ENCODE measurements at regions not wholly inside any gene's neighbourhood (a gene's known extent, or its start where the extent isn't known, plus 50 kb on each side); places are given as distances from the start of the nearest gene placed in this dataset.

DNA sequence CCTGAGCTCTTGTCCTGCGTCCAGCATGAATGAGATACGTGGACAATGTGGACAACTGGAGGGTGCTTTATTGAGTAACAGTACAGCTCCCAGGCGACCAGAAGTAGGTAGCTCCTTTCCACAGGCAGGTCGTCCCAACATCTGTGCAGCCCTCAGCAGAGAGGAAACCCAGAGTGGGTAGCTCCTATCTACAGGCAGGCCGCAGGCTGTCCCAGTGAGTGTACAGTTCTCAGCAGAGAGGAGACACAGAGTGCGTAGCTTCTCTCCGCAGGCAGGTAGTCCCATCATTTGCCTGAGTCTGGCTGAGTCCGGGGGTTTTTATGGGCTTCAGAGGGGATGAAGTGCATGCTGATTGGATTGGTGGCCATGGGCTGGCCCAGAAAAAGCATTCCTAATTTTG is 373.3 kb downstream of the CHSY3 start:
- TF ChIP-seq, protein P1, sequence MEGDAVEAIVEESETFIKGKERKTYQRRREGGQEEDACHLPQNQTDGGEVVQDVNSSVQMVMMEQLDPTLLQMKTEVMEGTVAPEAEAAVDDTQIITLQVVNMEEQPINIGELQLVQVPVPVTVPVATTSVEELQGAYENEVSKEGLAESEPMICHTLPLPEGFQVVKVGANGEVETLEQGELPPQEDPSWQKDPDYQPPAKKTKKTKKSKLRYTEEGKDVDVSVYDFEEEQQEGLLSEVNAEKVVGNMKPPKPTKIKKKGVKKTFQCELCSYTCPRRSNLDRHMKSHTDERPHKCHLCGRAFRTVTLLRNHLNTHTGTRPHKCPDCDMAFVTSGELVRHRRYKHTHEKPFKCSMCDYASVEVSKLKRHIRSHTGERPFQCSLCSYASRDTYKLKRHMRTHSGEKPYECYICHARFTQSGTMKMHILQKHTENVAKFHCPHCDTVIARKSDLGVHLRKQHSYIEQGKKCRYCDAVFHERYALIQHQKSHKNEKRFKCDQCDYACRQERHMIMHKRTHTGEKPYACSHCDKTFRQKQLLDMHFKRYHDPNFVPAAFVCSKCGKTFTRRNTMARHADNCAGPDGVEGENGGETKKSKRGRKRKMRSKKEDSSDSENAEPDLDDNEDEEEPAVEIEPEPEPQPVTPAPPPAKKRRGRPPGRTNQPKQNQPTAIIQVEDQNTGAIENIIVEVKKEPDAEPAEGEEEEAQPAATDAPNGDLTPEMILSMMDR (IDR thresholded peaks at IDR 0.05), result no peak
- no peaks in the 10 kb centered on the region for H3K27me3 Mint-ChIP-seq
- H3K27ac Mint-ChIP-seq, result no peak overlapping the region
- intact Hi-C loops (cut with DNase I, micrococcal nuclease), result no loop called here
- no peak overlapping the region for H3K27ac ChIP-seq (ENCODE audit: low read depth in 1 of 2, low read length in 2 of 2)
- no peaks in the 10 kb centered on the region for H3K36me3 ChIP-seq (ENCODE audit: insufficient read depth, low read length)
- ChIA-PET POLR2A (no interaction called here), CTCF (no interaction called here)
- no peaks in the 10 kb centered on the region for H3K4me1 ChIP-seq (ENCODE audit: insufficient read depth, low read length)
- DNase-seq, result no peak
- H3K9me3 Mint-ChIP-seq, result no peaks in the 10 kb centered on the region
- no peaks in the 10 kb centered on the region for H3K4me1 Mint-ChIP-seq (ENCODE audit: low read depth)
- no peak for ATAC-seq (ENCODE audit: poor library complexity)
- no peak overlapping the region for H3K4me3 Mint-ChIP-seq
- H3K27me3 ChIP-seq (ENCODE audit: control insufficient read depth in 1 of 2, insufficient read depth in 2 of 2, low read length in 2 of 2), result no peaks in the 10 kb centered on the region
- no peaks in the 10 kb centered on the region for H3K36me3 Mint-ChIP-seq (ENCODE audit: low read depth)
- peaks cover 0 to 13% of the 10 kb centered on the region in 2 experiments for H3K9me3 ChIP-seq (ENCODE audit: control insufficient read depth in 1 of 2, insufficient read depth in 1 of 2, low read length in 2 of 2)
- no peak overlapping the region for H3K4me3 ChIP-seq (ENCODE audit: low read length)

DNA sequence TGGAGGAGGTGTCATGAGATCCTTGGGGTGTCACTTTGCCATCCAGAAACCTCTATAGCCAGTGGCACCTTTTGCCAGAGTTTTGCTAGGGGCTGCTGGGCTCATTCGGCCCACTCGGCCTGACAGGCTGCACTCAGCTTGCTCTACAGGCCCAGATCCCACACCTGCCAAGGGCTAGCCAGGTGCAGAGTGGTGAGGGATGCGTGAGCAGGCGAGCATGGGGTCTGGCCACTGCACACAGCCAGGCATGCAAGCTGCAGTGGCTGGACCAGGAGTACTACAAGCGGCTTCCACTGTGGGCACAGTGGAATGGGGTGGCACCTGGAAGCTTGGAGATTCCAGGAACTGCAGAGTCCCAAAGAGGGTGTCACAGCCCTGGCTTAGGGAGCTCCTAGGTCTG is 372.7 kb downstream of the CHSY3 start:
- no peak for ATAC-seq (ENCODE audit: poor library complexity)

DNA sequence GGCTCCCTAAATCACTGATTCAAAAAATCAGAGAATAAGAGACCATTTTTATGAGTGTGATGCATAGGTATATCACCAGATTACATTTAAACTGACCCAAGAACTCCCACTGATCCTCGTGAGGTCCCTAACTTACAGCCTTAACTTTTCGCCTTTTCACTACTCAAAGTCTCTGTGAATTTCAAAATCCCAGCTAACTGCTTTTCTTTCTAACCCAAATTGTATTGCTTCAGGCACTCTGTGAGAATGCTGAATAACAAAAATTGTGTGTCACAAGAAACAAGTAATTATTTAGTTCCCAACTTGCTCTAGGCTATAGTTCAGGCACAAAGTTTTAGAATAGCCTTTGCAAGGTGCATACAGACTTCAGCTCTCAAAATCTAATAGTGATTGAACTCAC is 368.6 kb downstream of the CHSY3 start:
- H3K36me3 ChIP-seq (ENCODE audit: insufficient read depth, low read length), result no peaks in the 10 kb centered on the region
- H3K27me3 ChIP-seq (ENCODE audit: control insufficient read depth in 1 of 2, insufficient read depth in 2 of 2, low read length in 2 of 2), result no peaks in the 10 kb centered on the region
- ChIA-PET CTCF (interaction anchor here (0.7 kb wide), 1 partner anchor 165 kb away, joined by 3 read pairs; no protein-coding TSS in a partner anchor), POLR2A (no interaction called here)
- TF ChIP-seq, protein P1 (IDR thresholded peaks at IDR 0.05), result no peak
- H3K27me3 Mint-ChIP-seq, result peaks cover 4% of the 10 kb centered on the region
- H3K27ac ChIP-seq (ENCODE audit: low read depth in 1 of 2, low read length in 2 of 2), result no peak overlapping the region
- H3K9me3 ChIP-seq (ENCODE audit: control insufficient read depth in 1 of 2, insufficient read depth in 1 of 2, low read length in 2 of 2), result peaks cover 0 to 8% of the 10 kb centered on the region in 2 experiments
- ATAC-seq (ENCODE audit: poor library complexity) (no peak), DNase-seq (no peak)
- H3K4me3 Mint-ChIP-seq, result no peak overlapping the region
- no peaks in the 10 kb centered on the region for H3K4me1 ChIP-seq (ENCODE audit: insufficient read depth, low read length)
- intact Hi-C loops (cut with DNase I, micrococcal nuclease), result no loop called here
- H3K9me3 Mint-ChIP-seq, result no peaks in the 10 kb centered on the region
- H3K27ac Mint-ChIP-seq, result no peak overlapping the region
- no peak overlapping the region for H3K4me3 ChIP-seq (ENCODE audit: low read length)
- no peaks in the 10 kb centered on the region for H3K36me3 Mint-ChIP-seq (ENCODE audit: low read depth)
- H3K4me1 Mint-ChIP-seq (ENCODE audit: low read depth), result no peaks in the 10 kb centered on the region

More for the DNA sequence above, 372.7 kb downstream of the CHSY3 start:
- Mint-ChIP-seq H3K36me3 (ENCODE audit: low read depth) (no peaks in the 10 kb centered on the region), H3K27me3 (no peaks in the 10 kb centered on the region), H3K27ac (no peak overlapping the region), H3K4me3 (no peak overlapping the region), H3K9me3 (no peaks in the 10 kb centered on the region), H3K4me1 (ENCODE audit: low read depth) (no peaks in the 10 kb centered on the region)
- POLR2A ChIA-PET, result no interaction called here
- no peak for DNase-seq
- Histone ChIP-seq H3K9me3 (ENCODE audit: control insufficient read depth in 1 of 2, insufficient read depth in 1 of 2, low read length in 2 of 2) (peaks cover 0 to 13% of the 10 kb centered on the region in 2 experiments), H3K27ac (ENCODE audit: low read depth in 1 of 2, low read length in 2 of 2) (no peak overlapping the region), H3K4me3 (ENCODE audit: low read length) (no peak overlapping the region), H3K27me3 (ENCODE audit: control insufficient read depth in 1 of 2, insufficient read depth in 2 of 2, low read length in 2 of 2) (no peaks in the 10 kb centered on the region), H3K4me1 (ENCODE audit: insufficient read depth, low read length) (no peaks in the 10 kb centered on the region), H3K36me3 (ENCODE audit: insufficient read depth, low read length) (no peaks in the 10 kb centered on the region)
- CTCF ChIA-PET, result no interaction called here
- TF ChIP-seq, protein P1 (IDR thresholded peaks at IDR 0.05), result no peak
- intact Hi-C loops (cut with DNase I, micrococcal nuclease), result no loop called here
